PFSK-1 (cell line): ENCODE measurements at regions not wholly inside any gene's neighbourhood (a gene's known extent, or its start where the extent isn't known, plus 50 kb on each side); places are given as distances from the start of the nearest gene placed in this dataset.

Experiments used
- POLR2AphosphoS5 ChIP-seq: IDR thresholded peaks from 2 replicates; pipeline ENCODE4 v1.6.1; 2012; ENCODE audit warnings: low read depth, mild to moderate bottlenecking, control low read depth, low read length, moderate library complexity
- TAF1 ChIP-seq: IDR thresholded peaks from 2 replicates; pipeline ENCODE4 v1.6.1; 2012; ENCODE audit warnings: low read length, control low read depth, borderline replicate concordance; ENCODE audit not compliant: insufficient read depth

DNA sequence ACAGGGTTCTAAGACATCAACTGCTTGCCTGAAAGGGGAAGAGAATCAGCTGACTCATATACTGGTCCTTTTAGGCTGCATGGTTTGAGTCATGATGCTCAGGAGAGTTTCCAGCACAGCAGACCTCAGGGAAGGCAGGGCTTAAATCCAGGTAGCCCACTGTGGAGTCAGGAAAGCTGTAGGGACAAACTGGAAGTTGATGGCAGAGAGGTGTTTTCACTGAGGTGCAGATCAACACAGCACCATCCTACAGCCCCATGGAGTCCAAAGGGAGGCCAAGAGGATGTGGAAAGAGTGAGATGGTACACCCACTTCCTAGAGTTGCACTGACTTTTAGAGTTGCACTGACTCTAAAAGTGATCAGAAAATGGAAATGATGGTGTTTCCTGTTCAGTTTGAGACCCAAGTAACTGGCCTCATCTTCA, 252.4 kb upstream of the DUSP10 start:
- TF ChIP-seq POLR2AphosphoS5 (no peak), TAF1 (no peak)
